ENCODE measurements at regions not wholly inside any gene's neighbourhood (a gene's known extent, or its start where the extent isn't known, plus 50 kb on each side); places are given as distances from the start of the nearest gene placed in this dataset.

GRCh38 chr4:184575306-184575705 lies 73.9 kb downstream of the CASP3 start:
- no peak for TF ChIP-seq CTCF (conservative IDR thresholded peaks at IDR 0.05; ENCODE audit: low read length)
- DNase-seq (ENCODE audit: low read depth): no peak
- H3K4me3 ChIP-seq (ENCODE audit: low read length): no peak overlapping the region

- TF ChIP-seq CTCF (conservative IDR thresholded peaks at IDR 0.05; ENCODE audit: low read length): no peak
- no peak overlapping the region for H3K4me3 ChIP-seq (ENCODE audit: low read length)
- DNase-seq (ENCODE audit: low read depth): no peak
Observed at GRCh38 chr4:184574861-184575260, 74.4 kb downstream of the CASP3 start.

- DNase-seq (ENCODE audit: low read depth): no peak
- no peak overlapping the region for H3K4me3 ChIP-seq (ENCODE audit: low read length)
- TF ChIP-seq CTCF (conservative IDR thresholded peaks at IDR 0.05; ENCODE audit: low read length): no peak
Observed at GRCh38 chr4:184573701-184574100, 75.5 kb downstream of the CASP3 start.

GRCh38 chr4:184568770-184569169 lies 80.5 kb downstream of the CASP3 start:
- H3K4me3 ChIP-seq (ENCODE audit: low read length): no peak overlapping the region
- no peak for TF ChIP-seq CTCF (conservative IDR thresholded peaks at IDR 0.05; ENCODE audit: low read length)
- DNase-seq (ENCODE audit: low read depth): no peak

- TF ChIP-seq CTCF (conservative IDR thresholded peaks at IDR 0.05; ENCODE audit: low read length): no peak
- no peak overlapping the region for H3K4me3 ChIP-seq (ENCODE audit: low read length)
- no peak for DNase-seq (ENCODE audit: low read depth)
Observed at GRCh38 chr4:184563621-184564020, 85.6 kb downstream of the CASP3 start.

- DNase-seq (ENCODE audit: low read depth): no peak
- TF ChIP-seq CTCF (conservative IDR thresholded peaks at IDR 0.05; ENCODE audit: low read length): no peak
- no peak overlapping the region for H3K4me3 ChIP-seq (ENCODE audit: low read length)
Observed at GRCh38 chr4:184558996-184559395, 84.6 kb upstream of the IRF2 start.

- DNase-seq (ENCODE audit: low read depth): no peak
- no peak overlapping the region for H3K4me3 ChIP-seq (ENCODE audit: low read length)
- TF ChIP-seq CTCF (conservative IDR thresholded peaks at IDR 0.05; ENCODE audit: low read length): no peak
Observed at GRCh38 chr4:184553891-184554290, 79.5 kb upstream of the IRF2 start.
